ENCODE measurements at regions not wholly inside any gene's neighbourhood (a gene's known extent, or its start where the extent isn't known, plus 50 kb on each side); places are given as distances from the start of the nearest gene placed in this dataset.

- no peak for TF ChIP-seq CTCF (IDR thresholded peaks at IDR 0.05; ENCODE audit: control insufficient read depth, insufficient read depth, low read depth, low read length, missing control alignments)
- H3K4me3 ChIP-seq (ENCODE audit: control insufficient read depth, low read depth, low read length), result no peak overlapping the region
- DNase-seq (ENCODE audit: low read depth), result no peak
Observed at GRCh38 chr3:177249203-177249602, 51.9 kb upstream of the TBL1XR1 start.

- no peak for DNase-seq (ENCODE audit: low read depth)
- no peak for TF ChIP-seq CTCF (IDR thresholded peaks at IDR 0.05; ENCODE audit: control insufficient read depth, insufficient read depth, low read depth, low read length, missing control alignments)
- no peak overlapping the region for H3K4me3 ChIP-seq (ENCODE audit: control insufficient read depth, low read depth, low read length)
Observed at GRCh38 chr3:177250151-177250550, 52.9 kb upstream of the TBL1XR1 start.

GRCh38 chr3:177251755-177252154, 54.5 kb upstream of the TBL1XR1 start:
- H3K4me3 ChIP-seq (ENCODE audit: control insufficient read depth, low read depth, low read length), result no peak overlapping the region
- TF ChIP-seq CTCF (IDR thresholded peaks at IDR 0.05; ENCODE audit: control insufficient read depth, insufficient read depth, low read depth, low read length, missing control alignments), result no peak
- DNase-seq (ENCODE audit: low read depth), result no peak

- TF ChIP-seq CTCF (IDR thresholded peaks at IDR 0.05; ENCODE audit: control insufficient read depth, insufficient read depth, low read depth, low read length, missing control alignments), result no peak
- no peak for DNase-seq (ENCODE audit: low read depth)
- no peak overlapping the region for H3K4me3 ChIP-seq (ENCODE audit: control insufficient read depth, low read depth, low read length)
Observed at GRCh38 chr3:177257006-177257405, 59.7 kb upstream of the TBL1XR1 start.

GRCh38 chr3:177257625-177258024, 60.3 kb upstream of the TBL1XR1 start:
- TF ChIP-seq CTCF (IDR thresholded peaks at IDR 0.05; ENCODE audit: control insufficient read depth, insufficient read depth, low read depth, low read length, missing control alignments), result no peak
- DNase-seq (ENCODE audit: low read depth), result no peak
- no peak overlapping the region for H3K4me3 ChIP-seq (ENCODE audit: control insufficient read depth, low read depth, low read length)

GRCh38 chr3:177262396-177262795, 65.1 kb upstream of the TBL1XR1 start:
- no peak overlapping the region for H3K4me3 ChIP-seq (ENCODE audit: control insufficient read depth, low read depth, low read length)
- DNase-seq (ENCODE audit: low read depth), result no peak

More at GRCh38 chr3:177262396-177262795, 65.1 kb upstream of the TBL1XR1 start:
- TF ChIP-seq CTCF (IDR thresholded peaks at IDR 0.05; ENCODE audit: control insufficient read depth, insufficient read depth, low read depth, low read length, missing control alignments), result no peak
